ENCODE measurements at regions not wholly inside any gene's neighbourhood (a gene's known extent, or its start where the extent isn't known, plus 50 kb on each side); places are given as distances from the start of the nearest gene placed in this dataset.

- TF ChIP-seq POLR2AphosphoS5 (IDR thresholded peaks at IDR 0.05; ENCODE audit: low read depth, low read length) (no peak), SIN3A (IDR thresholded peaks at IDR 0.05; ENCODE audit: borderline replicate concordance, insufficient read depth, low read length) (no peak), TAF1 (IDR thresholded peaks at IDR 0.05; ENCODE audit: borderline replicate concordance, insufficient read depth, low read length) (no peak), REST (IDR thresholded peaks at IDR 0.05; ENCODE audit: insufficient read depth in 1 of 2, low read depth in 2 of 2, low read length in 2 of 2) (no peak), FOXP2 (optimal IDR thresholded peaks at IDR 0.05; ENCODE audit: borderline replicate concordance, extremely low read depth, extremely low read length, insufficient read depth) (no peak)
Observed at GRCh38 chr12:97394657-97395056, 67.9 kb upstream of the RMST start.
